NCI-H748 (cell line): ENCODE measurements at regions not wholly inside any gene's neighbourhood (a gene's known extent, or its start where the extent isn't known, plus 50 kb on each side); places are given as distances from the start of the nearest gene placed in this dataset.

Experiments used
- DNase-seq: peaks from one replicate; lab custom pipeline; 2025; ENCODE audit not compliant: unreplicated experiment; lab: John Stamatoyannopoulos, UW

- no peak for DNase-seq
These were observed 64.8 kb downstream of the C16orf95 start for GRCh38 chr16:87252269-87252970.
